HepG2 (cell line): ENCODE measurements at regions not wholly inside any gene's neighbourhood (a gene's known extent, or its start where the extent isn't known, plus 50 kb on each side); places are given as distances from the start of the nearest gene placed in this dataset.

ENCODE experiments used
- ATAC-seq: fragments of 200-7000 bp; cut with Tn5 transposase; 3 replicates; pipeline ENCODE4 v1.9.1; 2020; ENCODE audit warnings: mild to moderate bottlenecking, moderate library complexity
- BruUV-seq: library from RNA; stranded (reverse); fragments of 400-500 nt; replicated peaks from 2 replicates; lab custom pipeline; 2021; lab: Mats Ljungman, UMichigan
- CTCF ChIA-PET: fragments of 300-600 bp; formaldehyde crosslinking; extraction: SDS; loops from one replicate; lab custom pipeline; 2021; ENCODE audit warnings: low total read pairs, inconsistent platforms, low intra/inter-chr PET ratio; lab: Yijun Ruan, JAX
- POLR2A ChIA-PET: fragments of 350-600 bp; sonication (Branson Sonifier 250); formaldehyde crosslinking; loops from one replicate; lab custom pipeline; 2020; ENCODE audit warnings: antibody characterized with exemption, inconsistent platforms; lab: Yijun Ruan, JAX
- DNase-seq: peaks from one replicate; pipeline ENCODE4 v3.0.0-alpha.2; 2015; ENCODE audit warnings: low spot score
- FAIRE-seq: peaks from 3 replicates; lab custom pipeline; 2011; peaks lifted over from hg19 to GRCh38; lab: Jason Lieb, UNC
- H2AFZ ChIP-seq: one replicate; pipeline ENCODE4 v1.6.1; 2011; ENCODE audit warnings: low read length, inconsistent platforms
- H3K27ac ChIP-seq: fragments of 300-600 bp; 3 replicates; pipeline ENCODE4 v1.8.0; 2011; ENCODE audit warnings: mixed run types, mild to moderate bottlenecking, mixed read lengths, low read length, inconsistent platforms; ENCODE audit not compliant: insufficient read depth; ENCODE audit errors: extremely low read length
- H3K27me3 ChIP-seq, 2 experiments: fragments of 200-600 bp in 1 of 2; 2 replicates in 1 of 2; 3 replicates in 1 of 2; pipeline versions ENCODE4 v1.6.0 to v1.8.0; 2011; ENCODE audit warnings: low read length in 2 of 2, mild to moderate bottlenecking in 2 of 2, moderate library complexity in 2 of 2, inconsistent platforms in 1 of 2; ENCODE audit not compliant: insufficient read depth in 2 of 2, control insufficient read depth in 1 of 2
- H3K36me3 ChIP-seq, 2 experiments: fragments of 200-600 bp in 1 of 2; replicated peaks in 1 of 2; 2 replicates in 1 of 2; 3 replicates in 1 of 2; pipeline versions ENCODE4 v1.5.1 to v1.8.0; 2011; ENCODE audit warnings: low read length in 2 of 2, inconsistent platforms in 1 of 2; ENCODE audit not compliant: insufficient read depth in 2 of 2, control insufficient read depth in 1 of 2
- H3K4me1 ChIP-seq: 2 replicates; pipeline ENCODE4 v1.5.1; 2012; ENCODE audit warnings: low read length, inconsistent platforms; ENCODE audit not compliant: insufficient read depth
- H3K4me2 ChIP-seq: 2 replicates; pipeline ENCODE4 v1.6.0; 2011; ENCODE audit warnings: low read depth, low read length, inconsistent platforms
- H3K4me3 ChIP-seq, 3 experiments: fragments of 200-600 bp in 1 of 3; sonication (generic), shearing (Covaris generic) in 1 of 3; replicated peaks in 1 of 3; 2 replicates each; pipeline ENCODE4 v1.5.1; 2011 to 2016; ENCODE audit warnings: low read length in 3 of 3, inconsistent platforms in 2 of 3, low read depth in 2 of 3, mild to moderate bottlenecking in 2 of 3, control low read depth in 1 of 3, mixed read lengths in 1 of 3; ENCODE audit not compliant: insufficient read depth in 1 of 3
- H3K79me2 ChIP-seq: one replicate; pipeline ENCODE4 v1.6.1; 2011; ENCODE audit warnings: low read length, inconsistent platforms; ENCODE audit not compliant: insufficient read depth
- H3K9ac ChIP-seq: 2 replicates; pipeline ENCODE4 v1.6.0; 2011; ENCODE audit warnings: mild to moderate bottlenecking, low read depth, low read length, inconsistent platforms; ENCODE audit not compliant: insufficient read depth
- H3K9me3 ChIP-seq: 2 replicates; pipeline ENCODE4 v1.5.1; 2012; ENCODE audit warnings: mild to moderate bottlenecking, low read length
- H4K20me1 ChIP-seq: 2 replicates; pipeline ENCODE4 v1.6.0; 2011; ENCODE audit warnings: inconsistent platforms, mild to moderate bottlenecking, low read length, moderate library complexity; ENCODE audit not compliant: insufficient read depth
- WGBS: methylation state at CpG from one replicate; pipeline ENCODE4 v1.1.6; 2017; ENCODE audit warnings: low lambda C conversion rate; 5-methylcytosine and 5-hydroxymethylcytosine counted together
- in situ Hi-C: cut with HindIII; loops from 2 replicates; pipeline ENCODE4 v1.10.0; 2017; ENCODE audit warnings: low pct_unique_long_range_greater_than_20kb; ENCODE audit not compliant: extremely low pct_ligation_motif_present
- intact Hi-C: fragments of 100-400 bp; cut with micrococcal nuclease; formaldehyde crosslinking; loops from one replicate; pipeline ENCODE4 v1.10.0; 2022; ENCODE audit not compliant: unreplicated experiment
- TF ChIP-seq, protein P1 (sequence below), 2 experiments: sonication (generic) in 1 of 2; formaldehyde crosslinking in 1 of 2; IDR thresholded peaks; 2 replicates each; pipeline versions ENCODE4 v1.6.1 to v1.9.0; 2014 to 2022; ENCODE audit warnings: antibody characterized with exemption in 1 of 2, borderline replicate concordance in 1 of 2, inconsistent platforms in 1 of 2, low read depth in 1 of 2, missing genetic modification reagents in 1 of 2

DNA sequence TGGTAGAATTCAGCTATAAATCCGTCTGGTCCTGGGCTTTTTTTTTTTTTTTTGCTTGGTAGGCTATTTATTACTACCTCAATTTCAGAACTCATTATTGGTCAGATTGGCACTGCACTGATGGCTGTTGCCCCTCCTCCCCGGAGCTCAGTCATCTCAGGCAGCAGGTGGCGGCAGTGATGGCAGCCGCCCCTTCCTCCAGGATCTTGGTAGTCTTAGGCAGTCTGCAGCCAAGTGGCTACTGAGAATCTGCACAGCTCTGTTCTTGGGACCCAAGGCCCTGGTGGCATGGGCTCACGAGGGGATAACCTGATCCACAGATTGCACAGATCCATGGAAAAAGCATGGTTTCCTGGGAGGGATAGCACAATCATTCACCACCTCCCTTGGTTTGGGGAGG, 77.9 kb downstream of the GPR85 start:
- H3K27me3 ChIP-seq = no peaks in the 10 kb centered on the region
- H3K27ac ChIP-seq = no peak overlapping the region
- H3K9me3 ChIP-seq = no peaks in the 10 kb centered on the region
- no peaks in the 10 kb centered on the region for H4K20me1 ChIP-seq
- intact Hi-C loops (no loop called here), in situ Hi-C loops (loop anchor here (25.0 kb wide), 1 partner anchor 279 kb away; no protein-coding TSS in a partner anchor)
- TF ChIP-seq, protein P1, sequence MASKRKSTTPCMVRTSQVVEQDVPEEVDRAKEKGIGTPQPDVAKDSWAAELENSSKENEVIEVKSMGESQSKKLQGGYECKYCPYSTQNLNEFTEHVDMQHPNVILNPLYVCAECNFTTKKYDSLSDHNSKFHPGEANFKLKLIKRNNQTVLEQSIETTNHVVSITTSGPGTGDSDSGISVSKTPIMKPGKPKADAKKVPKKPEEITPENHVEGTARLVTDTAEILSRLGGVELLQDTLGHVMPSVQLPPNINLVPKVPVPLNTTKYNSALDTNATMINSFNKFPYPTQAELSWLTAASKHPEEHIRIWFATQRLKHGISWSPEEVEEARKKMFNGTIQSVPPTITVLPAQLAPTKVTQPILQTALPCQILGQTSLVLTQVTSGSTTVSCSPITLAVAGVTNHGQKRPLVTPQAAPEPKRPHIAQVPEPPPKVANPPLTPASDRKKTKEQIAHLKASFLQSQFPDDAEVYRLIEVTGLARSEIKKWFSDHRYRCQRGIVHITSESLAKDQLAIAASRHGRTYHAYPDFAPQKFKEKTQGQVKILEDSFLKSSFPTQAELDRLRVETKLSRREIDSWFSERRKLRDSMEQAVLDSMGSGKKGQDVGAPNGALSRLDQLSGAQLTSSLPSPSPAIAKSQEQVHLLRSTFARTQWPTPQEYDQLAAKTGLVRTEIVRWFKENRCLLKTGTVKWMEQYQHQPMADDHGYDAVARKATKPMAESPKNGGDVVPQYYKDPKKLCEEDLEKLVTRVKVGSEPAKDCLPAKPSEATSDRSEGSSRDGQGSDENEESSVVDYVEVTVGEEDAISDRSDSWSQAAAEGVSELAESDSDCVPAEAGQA (IDR thresholded peaks at IDR 0.05; ENCODE audit: low read depth) = no peak
- TF ChIP-seq, protein P1 (CRISPR knock-in tag; IDR thresholded peaks at IDR 0.05; ENCODE audit: borderline replicate concordance) = no peak
- H3K36me3 ChIP-seq = no peaks in the 10 kb centered on the region
- no peak for ATAC-seq
- BruUV-seq = no TSS peak
- H3K79me2 ChIP-seq = no peaks in the 10 kb centered on the region
- no peak overlapping the region for H2AFZ ChIP-seq
- DNase-seq = no peak
- no peak overlapping the region for H3K9ac ChIP-seq
- H3K4me1 ChIP-seq = no peaks in the 10 kb centered on the region
- H3K4me3 ChIP-seq = no peak overlapping the region
- ChIA-PET CTCF (no interaction called here), POLR2A (no interaction called here)
- WGBS = 24% methylated on average over 5 of the region's 5 CpGs
- no peak overlapping the region for H3K4me2 ChIP-seq
- no peak for FAIRE-seq
